Brain microvascular endothelial cell (primary cell): ENCODE measurements at regions not wholly inside any gene's neighbourhood (a gene's known extent, or its start where the extent isn't known, plus 50 kb on each side); places are given as distances from the start of the nearest gene placed in this dataset.

ENCODE experiments used
- DNase-seq: peaks from one replicate; pipeline ENCODE4 v3.0.0-alpha.2; 2020
- H3K27ac ChIP-seq: fragments of 250-450 bp; sonication (Bioruptor Pico); 2 replicates; pipeline ENCODE4 v1.5.1; 2020; ENCODE audit warnings: mild to moderate bottlenecking, moderate library complexity
- H3K27me3 ChIP-seq: fragments of 250-450 bp; sonication (Bioruptor Pico); replicated peaks from 2 replicates; pipeline ENCODE4 v1.5.1; 2020; ENCODE audit warnings: mild to moderate bottlenecking
- H3K36me3 ChIP-seq: fragments of 250-450 bp; sonication (Bioruptor Pico); replicated peaks from 2 replicates; pipeline ENCODE4 v1.5.1; 2020; ENCODE audit warnings: mild to moderate bottlenecking
- H3K4me3 ChIP-seq: 2 replicates; pipeline ENCODE4 v1.5.1; 2011; ENCODE audit warnings: low read depth, mild to moderate bottlenecking, control low read depth, low read length, moderate library complexity
- CTCF ChIP-seq: IDR thresholded peaks from 2 replicates; pipeline ENCODE4 v1.5.1; 2011; ENCODE audit warnings: low read depth, mild to moderate bottlenecking, moderate library complexity, low read length, control low read depth, inconsistent platforms; ENCODE audit errors: missing control alignments
- in situ Hi-C: cut with HindIII; loops from 2 replicates; pipeline ENCODE4 v1.10.0; 2017; ENCODE audit warnings: low sequenced_read_pairs, low pct_ligation_motif_present

GRCh38 chr2:40967451-40967850 lies 515.6 kb upstream of the SLC8A1 start:
- DNase-seq, result no peak
- H3K4me3 ChIP-seq, result no peak overlapping the region
- no peak for TF ChIP-seq CTCF
- no peaks in the 10 kb centered on the region for H3K36me3 ChIP-seq
- in situ Hi-C loops, result no loop called here
- no peak overlapping the region for H3K27ac ChIP-seq
- no peaks in the 10 kb centered on the region for H3K27me3 ChIP-seq

GRCh38 chr2:40975151-40975550 lies 523.3 kb upstream of the SLC8A1 start:
- in situ Hi-C loops, result no loop called here
- Histone ChIP-seq H3K27me3 (no peaks in the 10 kb centered on the region), H3K36me3 (no peaks in the 10 kb centered on the region), H3K27ac (no peak overlapping the region), H3K4me3 (no peak overlapping the region)
- no peak for DNase-seq
- no peak for TF ChIP-seq CTCF

GRCh38 chr2:40997362-40997761 lies 545.5 kb upstream of the SLC8A1 start:
- Histone ChIP-seq H3K27ac (no peak overlapping the region), H3K4me3 (no peak overlapping the region), H3K27me3 (no peaks in the 10 kb centered on the region), H3K36me3 (no peaks in the 10 kb centered on the region)
- in situ Hi-C loops, result no loop called here
- TF ChIP-seq CTCF, result no peak
- DNase-seq, result no peak

- DNase-seq, result no peak
- no peaks in the 10 kb centered on the region for H3K27me3 ChIP-seq
- in situ Hi-C loops, result no loop called here
- no peaks in the 10 kb centered on the region for H3K36me3 ChIP-seq
- H3K4me3 ChIP-seq, result no peak overlapping the region
- H3K27ac ChIP-seq, result no peak overlapping the region
- TF ChIP-seq CTCF, result no peak
Measured at GRCh38 chr2:41000374-41000773, 548.5 kb upstream of the SLC8A1 start.

- DNase-seq, result no peak
- no peak overlapping the region for H3K4me3 ChIP-seq
- no peaks in the 10 kb centered on the region for H3K27me3 ChIP-seq
- H3K36me3 ChIP-seq, result no peaks in the 10 kb centered on the region
- in situ Hi-C loops, result no loop called here
- TF ChIP-seq CTCF, result no peak
- no peak overlapping the region for H3K27ac ChIP-seq
Measured at GRCh38 chr2:41000906-41001305, 549.0 kb upstream of the SLC8A1 start.

- Histone ChIP-seq H3K4me3 (no peak overlapping the region), H3K27me3 (no peaks in the 10 kb centered on the region), H3K36me3 (no peaks in the 10 kb centered on the region), H3K27ac (no peak overlapping the region)
- DNase-seq, result no peak
- no peak for TF ChIP-seq CTCF
- in situ Hi-C loops, result no loop called here
Measured at GRCh38 chr2:41004700-41005099, 552.8 kb upstream of the SLC8A1 start.
